ENCODE measurements at regions not wholly inside any gene's neighbourhood (a gene's known extent, or its start where the extent isn't known, plus 50 kb on each side); places are given as distances from the start of the nearest gene placed in this dataset.

DNA sequence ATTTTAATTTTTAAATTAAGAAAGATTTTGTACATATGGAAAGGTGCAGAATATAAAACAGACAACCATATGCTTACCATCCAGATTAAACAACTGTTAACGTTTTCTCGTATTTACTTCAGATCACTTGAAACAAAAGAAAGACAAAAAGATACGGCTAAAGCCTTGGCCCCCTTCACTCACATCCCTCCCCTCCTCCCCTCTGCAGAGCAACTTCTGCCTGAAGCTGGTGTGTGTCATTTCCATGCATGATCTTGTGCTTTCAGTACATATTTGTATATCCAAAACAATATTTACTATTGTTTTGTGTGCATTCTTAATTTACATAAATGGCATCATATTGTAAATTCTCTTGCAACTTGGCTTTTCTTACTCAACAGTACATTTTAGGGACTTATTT, 68.5 kb upstream of the ANKRD1 start:
- no peak for TF ChIP-seq POLR2A (IDR thresholded peaks at IDR 0.05)
- TF ChIP-seq, protein P1, sequence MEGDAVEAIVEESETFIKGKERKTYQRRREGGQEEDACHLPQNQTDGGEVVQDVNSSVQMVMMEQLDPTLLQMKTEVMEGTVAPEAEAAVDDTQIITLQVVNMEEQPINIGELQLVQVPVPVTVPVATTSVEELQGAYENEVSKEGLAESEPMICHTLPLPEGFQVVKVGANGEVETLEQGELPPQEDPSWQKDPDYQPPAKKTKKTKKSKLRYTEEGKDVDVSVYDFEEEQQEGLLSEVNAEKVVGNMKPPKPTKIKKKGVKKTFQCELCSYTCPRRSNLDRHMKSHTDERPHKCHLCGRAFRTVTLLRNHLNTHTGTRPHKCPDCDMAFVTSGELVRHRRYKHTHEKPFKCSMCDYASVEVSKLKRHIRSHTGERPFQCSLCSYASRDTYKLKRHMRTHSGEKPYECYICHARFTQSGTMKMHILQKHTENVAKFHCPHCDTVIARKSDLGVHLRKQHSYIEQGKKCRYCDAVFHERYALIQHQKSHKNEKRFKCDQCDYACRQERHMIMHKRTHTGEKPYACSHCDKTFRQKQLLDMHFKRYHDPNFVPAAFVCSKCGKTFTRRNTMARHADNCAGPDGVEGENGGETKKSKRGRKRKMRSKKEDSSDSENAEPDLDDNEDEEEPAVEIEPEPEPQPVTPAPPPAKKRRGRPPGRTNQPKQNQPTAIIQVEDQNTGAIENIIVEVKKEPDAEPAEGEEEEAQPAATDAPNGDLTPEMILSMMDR (IDR thresholded peaks at IDR 0.05): no peak
- no peak for TF ChIP-seq POLR2AphosphoS5 (IDR thresholded peaks at IDR 0.05; ENCODE audit: insufficient read depth in 1 of 2, low read depth in 1 of 2)

Data from vagina (tissue), 2 donors.